GM18520 (cell line): ENCODE measurements at regions not wholly inside any gene's neighbourhood (a gene's known extent, or its start where the extent isn't known, plus 50 kb on each side); places are given as distances from the start of the nearest gene placed in this dataset.

Experiments used
- ATAC-seq: cut with Tn5 transposase; IDR thresholded peaks from one replicate; pipeline ENCODE4 v1.9.1; 2021; ENCODE audit not compliant: unreplicated experiment

GRCh38 chr20:10919396-10920140, 245.8 kb upstream of the JAG1 start:
- ATAC-seq: no peak

- ATAC-seq: no peak
Observed at GRCh38 chr20:10920396-10920795, 246.6 kb upstream of the JAG1 start.

- ATAC-seq: no peak
Observed at GRCh38 chr20:10921491-10922010, 247.8 kb upstream of the JAG1 start.

GRCh38 chr20:10922506-10922905, 248.7 kb upstream of the JAG1 start:
- no peak for ATAC-seq

GRCh38 chr20:10922941-10923340, 249.1 kb upstream of the JAG1 start:
- ATAC-seq: no peak

GRCh38 chr20:10924644-10925201, 250.9 kb upstream of the JAG1 start:
- ATAC-seq: no peak

GRCh38 chr20:10925767-10926166, 252.0 kb upstream of the JAG1 start:
- no peak for ATAC-seq

- ATAC-seq: no peak
Observed at GRCh38 chr20:10927011-10927583, 253.3 kb upstream of the JAG1 start.

- no peak for ATAC-seq
Observed at GRCh38 chr20:10927936-10928840, 254.4 kb upstream of the JAG1 start.

- no peak for ATAC-seq
Observed at GRCh38 chr20:10928841-10929421, 255.1 kb upstream of the JAG1 start.

- ATAC-seq: no peak
Observed at GRCh38 chr20:10935658-10936402, 262.0 kb upstream of the JAG1 start.

- ATAC-seq: no peak
Observed at GRCh38 chr20:10936786-10937185, 263.0 kb upstream of the JAG1 start.

- no peak for ATAC-seq
Observed at GRCh38 chr20:10939331-10939941, 265.6 kb upstream of the JAG1 start.

- ATAC-seq: peak; percentile 94
Observed at GRCh38 chr20:10940941-10941340, 267.1 kb upstream of the JAG1 start.

GRCh38 chr20:10943686-10944265, 270.0 kb upstream of the JAG1 start:
- no peak for ATAC-seq

GRCh38 chr20:10946124-10946880, 272.5 kb upstream of the JAG1 start:
- ATAC-seq: peak; percentile 74

- ATAC-seq: no peak
Observed at GRCh38 chr20:10947726-10948125, 273.9 kb upstream of the JAG1 start.

- ATAC-seq: no peak
Observed at GRCh38 chr20:10949930-10950783, 276.4 kb upstream of the JAG1 start.
